ENCODE measurements at regions not wholly inside any gene's neighbourhood (a gene's known extent, or its start where the extent isn't known, plus 50 kb on each side); places are given as distances from the start of the nearest gene placed in this dataset.

DNA sequence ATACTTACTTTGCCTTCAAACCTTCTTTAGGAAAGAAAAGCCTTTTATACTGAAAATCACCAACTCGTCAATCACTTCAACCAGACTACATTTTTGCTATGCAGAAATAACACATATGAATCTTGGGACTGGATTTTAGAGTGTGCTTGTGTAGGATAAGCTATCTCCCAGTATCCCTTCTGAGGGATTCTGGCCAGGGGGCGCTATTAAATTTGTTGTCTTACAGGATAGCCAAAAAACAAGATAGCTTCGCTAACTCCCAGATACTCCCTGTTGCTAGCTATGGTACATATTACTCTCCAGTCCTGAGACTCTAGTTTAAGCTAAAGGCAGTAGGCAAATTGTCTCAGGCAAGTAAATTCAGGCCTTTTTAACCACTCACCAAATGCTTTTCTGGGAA, 167.2 kb downstream of the LHFPL1 start:
- Histone ChIP-seq H3K27ac (no peak overlapping the region), H3K9me3 (peaks cover 0 to 19% (median 5%) of the 10 kb centered on the region in 11 donors), H3K4me3 (no peak overlapping the region), H3K36me3 (no peaks in the 10 kb centered on the region), H3K4me1 (no peaks in the 10 kb centered on the region), H3K27me3 (no peaks in the 10 kb centered on the region)
- ATAC-seq (no peak), DNase-seq (no peak)
- 62 to 66% methylated on average over 3 of the region's 3 CpGs for WGBS, 2 donors
- intact Hi-C loops (cut with DNase I) = no loop called here
- TF ChIP-seq, protein P1, sequence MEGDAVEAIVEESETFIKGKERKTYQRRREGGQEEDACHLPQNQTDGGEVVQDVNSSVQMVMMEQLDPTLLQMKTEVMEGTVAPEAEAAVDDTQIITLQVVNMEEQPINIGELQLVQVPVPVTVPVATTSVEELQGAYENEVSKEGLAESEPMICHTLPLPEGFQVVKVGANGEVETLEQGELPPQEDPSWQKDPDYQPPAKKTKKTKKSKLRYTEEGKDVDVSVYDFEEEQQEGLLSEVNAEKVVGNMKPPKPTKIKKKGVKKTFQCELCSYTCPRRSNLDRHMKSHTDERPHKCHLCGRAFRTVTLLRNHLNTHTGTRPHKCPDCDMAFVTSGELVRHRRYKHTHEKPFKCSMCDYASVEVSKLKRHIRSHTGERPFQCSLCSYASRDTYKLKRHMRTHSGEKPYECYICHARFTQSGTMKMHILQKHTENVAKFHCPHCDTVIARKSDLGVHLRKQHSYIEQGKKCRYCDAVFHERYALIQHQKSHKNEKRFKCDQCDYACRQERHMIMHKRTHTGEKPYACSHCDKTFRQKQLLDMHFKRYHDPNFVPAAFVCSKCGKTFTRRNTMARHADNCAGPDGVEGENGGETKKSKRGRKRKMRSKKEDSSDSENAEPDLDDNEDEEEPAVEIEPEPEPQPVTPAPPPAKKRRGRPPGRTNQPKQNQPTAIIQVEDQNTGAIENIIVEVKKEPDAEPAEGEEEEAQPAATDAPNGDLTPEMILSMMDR (IDR thresholded peaks at IDR 0.05) = no peak

DNA sequence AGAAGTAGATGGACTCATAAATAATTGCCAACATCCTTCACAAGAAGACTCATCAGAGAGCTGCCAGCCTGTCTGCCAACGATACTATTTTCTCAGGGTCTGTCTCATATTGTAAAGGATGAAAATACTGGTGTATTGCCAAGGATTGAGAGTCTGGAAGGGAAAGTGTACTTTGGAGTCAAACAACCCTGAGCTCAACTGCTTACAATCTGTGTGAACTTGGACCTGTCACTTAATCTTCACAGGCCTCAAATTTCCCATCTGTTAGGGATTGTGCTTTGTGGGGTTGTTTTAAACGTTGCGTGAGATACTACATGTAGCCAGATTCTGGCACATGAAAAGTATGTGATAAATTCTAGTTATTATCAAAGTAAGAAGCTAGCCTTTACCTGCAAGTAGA, 169.1 kb downstream of the LHFPL1 start:
- peaks cover 0 to 18% (median 5%) of the 10 kb centered on the region in 11 donors for H3K9me3 ChIP-seq
- TF ChIP-seq, protein P1 (IDR thresholded peaks at IDR 0.05) = no peak
- H3K36me3 ChIP-seq = no peaks in the 10 kb centered on the region
- H3K4me1 ChIP-seq = no peaks in the 10 kb centered on the region
- ATAC-seq (no peak), DNase-seq (no peak)
- 80 to 83% methylated on average over 3 of the region's 3 CpGs for WGBS, 2 donors
- H3K27ac ChIP-seq = no peak overlapping the region
- intact Hi-C loops (cut with DNase I) = no loop called here
- no peaks in the 10 kb centered on the region for H3K27me3 ChIP-seq
- H3K4me3 ChIP-seq = no peak overlapping the region

DNA sequence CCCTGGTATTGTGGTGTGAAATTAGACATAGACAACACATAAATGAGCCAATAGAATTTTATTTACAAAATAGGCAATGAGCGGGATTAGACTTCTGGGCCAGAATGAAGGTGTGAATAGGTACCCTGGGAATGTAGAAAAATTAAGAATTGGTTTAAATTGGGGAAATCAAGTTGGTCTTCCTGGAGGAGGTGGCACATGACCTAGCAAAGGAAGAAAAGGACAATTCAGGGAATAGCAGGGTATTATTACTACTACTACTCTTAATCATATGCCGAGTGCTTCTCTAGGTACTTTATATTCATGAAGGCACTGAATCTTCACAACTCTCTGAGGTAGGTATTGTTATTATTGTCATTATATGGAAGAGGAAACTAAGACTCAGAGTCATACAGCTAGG, 202.1 kb downstream of the LHFPL1 start:
- 88 to 91% methylated on average over 2 of the region's 2 CpGs for WGBS, 2 donors
- H3K9me3 ChIP-seq = peaks cover 0 to 13% (median 0%) of the 10 kb centered on the region in 11 donors
- no peaks in the 10 kb centered on the region for H3K4me1 ChIP-seq
- DNase-seq (no peak), ATAC-seq (no peak)
- H3K36me3 ChIP-seq = no peaks in the 10 kb centered on the region
- H3K4me3 ChIP-seq = no peak overlapping the region
- intact Hi-C loops (cut with DNase I) = no loop called here
- TF ChIP-seq, protein P1 (IDR thresholded peaks at IDR 0.05) = no peak
- H3K27me3 ChIP-seq = peaks cover 0 to 31% (median 0%) of the 10 kb centered on the region in 7 donors
- H3K27ac ChIP-seq = no peak overlapping the region

DNA sequence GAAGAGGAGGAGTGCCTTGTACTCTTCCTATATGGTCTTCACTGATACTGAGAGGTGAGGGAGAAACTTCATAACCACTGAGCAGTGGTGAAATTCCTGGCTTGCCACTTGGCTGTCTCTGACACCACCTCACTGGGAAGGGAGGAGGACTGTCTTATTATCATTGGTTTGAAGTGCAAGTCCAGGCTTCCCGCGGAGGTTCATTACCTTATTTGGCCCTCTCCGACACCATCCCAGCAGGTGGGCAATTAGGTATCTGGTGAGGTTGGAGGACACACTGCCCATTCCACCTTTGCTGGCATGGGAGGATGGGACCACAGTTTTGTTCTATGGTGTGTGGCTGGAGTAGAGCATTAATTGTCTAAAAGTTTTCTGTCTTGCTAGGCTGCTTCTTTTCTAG, 206.1 kb downstream of the LHFPL1 start:
- no peak for ATAC-seq
- no peak for DNase-seq
- H3K36me3 ChIP-seq = no peaks in the 10 kb centered on the region
- intact Hi-C loops (cut with DNase I) = no loop called here
- H3K4me1 ChIP-seq = no peaks in the 10 kb centered on the region
- TF ChIP-seq, protein P1 (IDR thresholded peaks at IDR 0.05) = no peak
- no peak overlapping the region for H3K4me3 ChIP-seq
- no peak overlapping the region for H3K27ac ChIP-seq
- 59 to 69% methylated on average over 3 of the region's 3 CpGs for WGBS, 2 donors
- peaks cover 0 to 31% (median 0%) of the 10 kb centered on the region in 7 donors for H3K27me3 ChIP-seq
- H3K9me3 ChIP-seq = no peaks in the 10 kb centered on the region
